Mammary epithelial cell (primary cell): ENCODE measurements at regions not wholly inside any gene's neighbourhood (a gene's known extent, or its start where the extent isn't known, plus 50 kb on each side); places are given as distances from the start of the nearest gene placed in this dataset.
"Not testable (repeated sequence)": the region's sequence is repeated elsewhere in the genome, so short reads cannot be mapped to it uniquely, and the experiment has no call there.

Experiments
- CTCF ChIP-seq, 2 donors: IDR thresholded peaks in 1 of 2; conservative IDR thresholded peaks in 1 of 2; 2 replicates each; pipeline ENCODE4 v1.5.1; 2011 to 2012; ENCODE audit warnings: inconsistent platforms in 2 of 2, low read length in 2 of 2, mild to moderate bottlenecking in 2 of 2, control low read depth in 1 of 2, low read depth in 1 of 2; ENCODE audit not compliant: insufficient read depth in 1 of 2; ENCODE audit errors: extremely low read depth in 1 of 2
- EZH2 ChIP-seq: IDR thresholded peaks from 2 replicates; pipeline ENCODE4 v1.6.1; 2012; ENCODE audit warnings: low read length, inconsistent platforms, borderline replicate concordance

- TF ChIP-seq CTCF (conservative IDR thresholded peaks at IDR 0.05 in 1 of 2, IDR thresholded peaks at IDR 0.05 in 1 of 2; ENCODE audit: extremely low read depth in 1 of 2, insufficient read depth in 1 of 2, low read depth in 1 of 2, low read length in 2 of 2); EZH2: not testable (repeated sequence)
Observed at GRCh38 chr18:42552559-42552958, 562.9 kb downstream of the RIT2 start.
